D721Med (cell line): ENCODE measurements at regions not wholly inside any gene's neighbourhood (a gene's known extent, or its start where the extent isn't known, plus 50 kb on each side); places are given as distances from the start of the nearest gene placed in this dataset.
A peak's percentile ranks its signal among the peaks of the same experiment; 100 is the strongest.

Experiments
- DNase-seq: peaks from one replicate; pipeline ENCODE4 v3.0.0; 2011; ENCODE audit warnings: low spot score; ENCODE audit not compliant: insufficient read length
- FAIRE-seq: peaks from 2 replicates; lab custom pipeline; 2011; peaks lifted over from hg19 to GRCh38; lab: Jason Lieb, UNC
- CTCF ChIP-seq: IDR thresholded peaks from 2 replicates; pipeline ENCODE4 v1.5.1; 2012; ENCODE audit warnings: mild to moderate bottlenecking, control low read depth; ENCODE audit not compliant: insufficient read depth; ENCODE audit errors: missing control alignments

- no peak for TF ChIP-seq CTCF
- no peak for FAIRE-seq
- DNase-seq: no peak
Observed at GRCh38 chr1:182173808-182174512, 112.4 kb upstream of the ZNF648 start.

- DNase-seq: no peak
- peak; percentile 48 for FAIRE-seq
Observed at GRCh38 chr1:182172699-182173098, 111.2 kb upstream of the ZNF648 start.

GRCh38 chr1:182170891-182171461 lies 109.5 kb upstream of the ZNF648 start:
- no peak for TF ChIP-seq CTCF
- no peak for FAIRE-seq
- no peak for DNase-seq

More at GRCh38 chr1:182172699-182173098, 111.2 kb upstream of the ZNF648 start:
- no peak for TF ChIP-seq CTCF

GRCh38 chr1:182169203-182169602 lies 107.7 kb upstream of the ZNF648 start:
- TF ChIP-seq CTCF: no peak
- FAIRE-seq: no peak
- DNase-seq: no peak

DNA sequence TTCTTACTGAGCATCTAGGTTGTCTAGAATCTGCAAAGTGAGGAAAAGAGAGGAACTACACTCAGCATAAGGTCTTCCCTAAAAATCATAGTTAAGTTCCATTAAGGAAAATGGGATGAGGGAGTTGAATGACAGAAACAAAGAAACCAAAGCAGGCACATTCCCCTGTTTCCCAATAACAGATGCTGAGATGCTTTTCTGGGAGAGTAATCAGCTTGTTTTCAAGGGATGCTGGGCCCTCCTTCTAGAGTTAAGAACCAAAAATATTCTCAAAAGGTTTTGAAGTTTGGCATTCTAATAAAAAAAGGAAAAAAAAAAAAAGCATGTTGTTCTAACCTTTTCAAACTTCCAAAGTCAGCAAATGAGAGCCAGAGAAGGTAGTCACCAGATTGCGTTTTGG lies 105.2 kb upstream of the ZNF648 start:
- no peak for TF ChIP-seq CTCF
- FAIRE-seq (peak; percentile 48), DNase-seq (no peak)

- FAIRE-seq (no peak), DNase-seq (no peak)
- TF ChIP-seq CTCF: no peak
Observed at GRCh38 chr1:182166321-182166720, 104.8 kb upstream of the ZNF648 start.

DNA sequence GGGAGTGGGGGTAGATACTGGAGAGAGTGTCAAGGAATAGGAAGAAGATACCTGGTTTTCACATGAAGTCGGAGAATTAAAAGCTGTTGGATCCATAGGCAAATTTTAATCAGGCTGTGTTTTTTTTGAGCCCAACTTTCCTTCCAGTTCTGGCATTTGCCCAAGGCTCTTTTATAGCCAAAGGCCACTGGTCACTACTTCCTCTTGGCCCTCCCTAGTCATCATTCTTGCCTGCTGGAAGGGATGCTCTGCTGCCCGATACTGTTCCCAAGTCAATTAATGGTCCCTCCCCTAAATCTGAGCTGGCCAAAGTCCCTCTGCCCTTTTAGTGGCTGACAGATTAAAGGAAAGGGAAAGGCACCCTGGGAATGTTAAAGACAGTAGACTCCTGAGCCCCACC lies 102.8 kb upstream of the ZNF648 start:
- FAIRE-seq: no peak
- TF ChIP-seq CTCF: no peak
- DNase-seq: no peak
